ENCODE measurements at regions not wholly inside any gene's neighbourhood (a gene's known extent, or its start where the extent isn't known, plus 50 kb on each side); places are given as distances from the start of the nearest gene placed in this dataset.
"Not testable (repeated sequence)": the region's sequence is repeated elsewhere in the genome, so short reads cannot be mapped to it uniquely, and the experiment has no call there.

GRCh38 chr6:120484146-120484545 lies 850.1 kb downstream of the TBC1D32 start:
- DNase-seq = no peak

GRCh38 chr6:120478650-120479049 lies 855.6 kb downstream of the TBC1D32 start:
- no peak for DNase-seq

GRCh38 chr6:120473804-120474203 lies 860.5 kb downstream of the TBC1D32 start:
- no peak for DNase-seq

- DNase-seq = no peak
Measured at GRCh38 chr6:120468486-120468885, 865.8 kb downstream of the TBC1D32 start.

- DNase-seq = no peak
Measured at GRCh38 chr6:120451508-120451907, 882.8 kb downstream of the TBC1D32 start.

- no peak for DNase-seq
Measured at GRCh38 chr6:120447605-120448004, 886.7 kb downstream of the TBC1D32 start.

- DNase-seq = not testable (repeated sequence)
Measured at GRCh38 chr6:120432840-120433239, 901.4 kb downstream of the TBC1D32 start.

- DNase-seq = no peak
Measured at GRCh38 chr6:120431841-120432240, 902.4 kb downstream of the TBC1D32 start.

GRCh38 chr6:120411394-120411793 lies 922.9 kb downstream of the TBC1D32 start:
- no peak for DNase-seq

GRCh38 chr6:120410586-120410985 lies 923.7 kb downstream of the TBC1D32 start:
- no peak for DNase-seq

- no peak for DNase-seq
Measured at GRCh38 chr6:120407696-120408095, 926.6 kb downstream of the TBC1D32 start.

- DNase-seq = no peak
Measured at GRCh38 chr6:120405947-120406346, 928.3 kb downstream of the TBC1D32 start.

GRCh38 chr6:120395784-120396183 lies 938.5 kb downstream of the TBC1D32 start:
- no peak for DNase-seq

- no peak for DNase-seq
Measured at GRCh38 chr6:120395330-120395729, 939.0 kb downstream of the TBC1D32 start.

- no peak for DNase-seq
Measured at GRCh38 chr6:120392941-120393340, 941.3 kb downstream of the TBC1D32 start.

GRCh38 chr6:120384671-120385070 lies 949.6 kb downstream of the TBC1D32 start:
- DNase-seq = no peak

GRCh38 chr6:120383681-120384080 lies 950.6 kb downstream of the TBC1D32 start:
- no peak for DNase-seq

GRCh38 chr6:120378582-120379220 lies 955.6 kb downstream of the TBC1D32 start:
- no peak for DNase-seq

GRCh38 chr6:120373185-120373584 lies 961.1 kb downstream of the TBC1D32 start:
- DNase-seq = no peak

GRCh38 chr6:120363429-120363828 lies 970.9 kb downstream of the TBC1D32 start:
- DNase-seq = no peak

- not testable (repeated sequence) for DNase-seq
Measured at GRCh38 chr6:120358535-120358934, 975.7 kb downstream of the TBC1D32 start.

- no peak for DNase-seq
Measured at GRCh38 chr6:120357447-120357846, 976.8 kb downstream of the TBC1D32 start.

- no peak for DNase-seq
Measured at GRCh38 chr6:120355822-120356221, 978.5 kb downstream of the TBC1D32 start.

- no peak for DNase-seq
Measured at GRCh38 chr6:120354452-120355098, 979.7 kb downstream of the TBC1D32 start.

GRCh38 chr6:120352491-120352890 lies 981.8 kb downstream of the TBC1D32 start:
- no peak for DNase-seq

Data from activated effector memory CD4-positive, alpha-beta T cell treated with anti-CD3 and anti-CD28 coated beads, Interleukin-2, amount 50 U/mL, for 16 hours (primary cell).